GM19099 (cell line): ENCODE measurements at regions not wholly inside any gene's neighbourhood (a gene's known extent, or its start where the extent isn't known, plus 50 kb on each side); places are given as distances from the start of the nearest gene placed in this dataset.

Experiments
- POLR2A ChIP-seq: IDR thresholded peaks from 3 replicates; pipeline ENCODE4 v1.6.1; 2011; ENCODE audit warnings: low read depth; ENCODE audit not compliant: insufficient read length; ENCODE audit errors: extremely low read depth

DNA sequence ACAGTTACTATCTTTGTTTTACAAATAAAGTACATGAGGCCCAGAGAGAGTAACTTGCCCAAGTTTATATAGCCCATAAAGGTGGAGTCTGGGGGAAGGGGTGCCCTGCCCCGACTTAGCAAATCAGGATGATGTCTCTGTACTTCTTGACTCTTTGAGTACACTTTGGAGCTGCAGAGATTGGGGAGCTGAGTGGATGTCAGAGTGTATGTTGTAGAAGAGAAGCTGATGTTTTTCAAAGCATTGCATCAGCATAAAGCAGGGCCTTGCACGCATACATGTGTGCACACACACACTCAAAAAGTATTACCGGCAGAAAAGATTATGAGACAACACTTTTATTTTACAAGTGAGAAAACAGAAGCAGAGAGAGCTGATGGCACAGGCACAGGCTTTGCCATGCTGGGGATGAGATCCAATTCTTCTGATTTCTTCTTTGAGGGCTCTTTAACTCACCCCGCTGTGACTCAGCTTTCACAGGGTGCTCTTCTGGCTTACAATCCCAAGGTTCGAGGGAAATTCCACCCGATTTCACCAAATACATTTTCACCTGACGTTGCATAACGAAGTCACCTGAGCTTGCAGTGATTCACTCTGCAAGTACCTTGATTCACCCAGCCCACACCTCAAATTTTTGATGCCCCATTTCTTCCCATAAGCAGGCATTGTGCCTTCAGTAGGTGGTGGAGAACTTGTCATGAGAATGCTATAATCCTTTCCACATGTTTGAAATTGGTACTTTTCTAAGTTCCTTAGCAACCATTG, 292.8 kb upstream of the BOD1L1 start:
- no peak for TF ChIP-seq POLR2A

DNA sequence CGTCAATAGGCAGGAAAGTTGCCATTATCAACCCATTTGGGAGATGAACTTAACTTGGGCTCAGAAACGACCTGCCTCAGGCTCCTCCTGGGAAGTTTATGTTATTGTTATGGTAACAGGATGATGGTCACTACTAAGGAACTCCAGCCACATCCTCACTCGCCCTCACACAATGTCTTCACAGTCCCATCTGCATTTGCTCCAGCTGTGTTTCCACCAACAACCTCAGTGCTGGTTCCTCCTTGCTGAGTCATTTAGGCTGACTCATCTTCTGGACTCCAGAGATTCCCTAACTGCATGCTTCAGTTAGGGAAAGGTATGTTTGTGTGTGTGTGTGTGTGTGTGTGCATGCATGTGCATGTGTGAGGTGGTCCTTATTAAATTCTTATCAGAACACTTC, 293.4 kb upstream of the BOD1L1 start:
- no peak for TF ChIP-seq POLR2A

DNA sequence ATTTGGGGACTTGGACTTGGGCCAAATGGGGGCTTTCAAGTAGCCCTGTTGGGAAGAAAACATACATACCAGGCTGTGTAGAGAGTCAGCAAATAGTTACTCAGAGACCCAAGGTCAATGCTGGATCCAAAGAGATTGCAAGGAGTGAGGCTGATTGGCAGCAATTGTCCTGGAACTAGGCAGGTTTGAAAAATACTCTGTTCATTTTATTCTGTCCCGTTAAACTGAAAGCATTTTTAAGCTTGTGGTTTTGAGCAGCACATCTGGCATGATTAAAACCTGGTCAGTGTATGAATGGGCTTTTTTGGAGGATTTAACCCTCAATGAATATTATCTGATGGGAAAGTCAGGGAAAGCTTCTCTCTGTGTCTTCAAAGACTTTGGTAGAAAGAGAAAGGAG, 294.3 kb upstream of the BOD1L1 start:
- TF ChIP-seq POLR2A = no peak

DNA sequence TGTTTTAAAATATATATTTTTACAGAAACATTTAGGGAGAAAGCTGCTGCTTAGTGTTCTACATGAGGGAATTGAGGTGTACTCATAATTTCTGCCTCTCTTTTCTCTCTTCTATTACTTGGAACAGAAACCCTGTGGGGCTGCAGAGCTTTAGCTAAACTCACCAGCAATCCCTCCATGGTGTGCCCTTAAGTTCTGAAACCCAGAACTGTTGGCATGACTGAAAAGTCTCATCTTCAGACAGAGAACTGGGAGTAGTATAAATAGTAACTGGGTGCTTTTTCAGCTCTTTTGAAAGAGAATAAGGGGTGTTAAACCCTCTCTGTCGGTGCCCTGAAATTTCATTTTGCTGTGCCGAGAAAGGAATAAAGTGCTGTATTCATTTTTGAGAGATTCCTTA, 294.9 kb upstream of the BOD1L1 start:
- TF ChIP-seq POLR2A = no peak

DNA sequence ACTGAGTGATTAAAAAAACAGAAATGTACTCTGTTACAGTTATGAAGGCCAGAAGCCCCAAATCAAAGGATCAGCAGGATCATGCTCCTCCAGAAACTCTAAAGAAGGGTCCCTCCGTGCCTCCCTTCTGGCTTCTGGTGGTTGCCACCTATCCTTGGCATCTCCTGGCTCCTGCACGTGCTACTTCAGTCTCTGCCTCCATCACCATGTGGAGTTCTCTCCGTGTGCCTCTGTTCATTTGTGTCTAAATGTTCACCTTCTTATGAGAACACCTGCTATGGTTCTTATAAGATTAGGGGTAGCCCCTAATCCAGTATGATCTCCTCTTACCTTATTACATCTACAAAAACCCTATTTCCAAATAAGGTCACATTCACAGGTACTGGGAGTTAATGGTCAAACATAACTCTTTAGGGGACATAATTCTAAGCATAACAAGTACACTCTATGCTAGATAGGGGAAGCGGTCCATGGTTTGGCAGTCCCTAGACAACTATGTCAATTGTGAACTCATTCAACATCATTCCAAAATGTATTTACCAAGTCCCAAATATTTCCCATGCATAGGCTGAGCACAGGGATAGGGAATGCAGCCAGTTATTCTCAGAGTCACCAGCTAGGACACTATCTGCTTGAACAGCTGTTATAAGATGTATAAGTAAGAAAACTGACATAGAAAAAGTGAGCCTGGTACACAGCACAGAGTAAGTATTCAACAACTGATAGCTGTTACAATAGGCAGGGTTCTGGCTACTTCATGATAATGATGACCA, 295.5 kb upstream of the BOD1L1 start:
- TF ChIP-seq POLR2A = no peak

DNA sequence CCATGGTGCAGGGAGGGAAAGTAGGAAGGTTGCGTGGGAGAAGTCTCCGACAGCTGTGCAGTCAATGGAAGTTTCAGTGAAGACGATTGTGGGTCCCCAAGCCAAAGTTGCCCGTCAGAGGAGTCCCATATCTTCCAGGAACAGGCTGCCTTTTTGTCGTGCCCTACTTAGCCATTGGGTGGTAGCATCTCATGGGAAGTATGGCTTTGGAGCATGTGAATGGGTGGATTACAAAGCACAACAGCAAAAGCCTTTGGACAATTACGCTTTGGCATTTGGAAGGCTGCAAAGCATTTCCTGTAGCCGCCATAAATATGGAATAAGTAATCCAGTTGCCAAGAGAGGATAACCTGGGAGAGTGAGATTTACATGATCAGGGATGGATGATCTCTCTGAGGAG, 300.7 kb upstream of the BOD1L1 start:
- TF ChIP-seq POLR2A = no peak

DNA sequence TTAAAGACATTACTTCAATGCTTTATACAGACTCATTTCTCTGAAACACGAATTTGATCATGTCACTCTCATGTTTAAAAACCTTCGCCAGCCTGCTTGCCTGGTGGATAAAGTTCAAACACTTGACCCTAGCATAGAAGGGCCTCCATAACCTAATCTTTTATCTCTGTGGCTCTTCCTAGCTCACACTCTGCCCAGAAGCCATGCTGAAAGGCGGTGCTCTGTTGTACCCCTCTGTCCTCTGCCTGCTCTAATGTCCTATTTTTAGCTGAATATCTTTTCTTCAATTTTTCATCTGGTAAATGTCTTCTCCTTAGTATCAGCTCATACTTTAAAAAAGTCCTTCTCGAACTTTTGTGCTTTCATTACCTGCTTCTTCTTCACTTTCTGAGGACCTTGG, 302.6 kb upstream of the BOD1L1 start:
- no peak for TF ChIP-seq POLR2A

DNA sequence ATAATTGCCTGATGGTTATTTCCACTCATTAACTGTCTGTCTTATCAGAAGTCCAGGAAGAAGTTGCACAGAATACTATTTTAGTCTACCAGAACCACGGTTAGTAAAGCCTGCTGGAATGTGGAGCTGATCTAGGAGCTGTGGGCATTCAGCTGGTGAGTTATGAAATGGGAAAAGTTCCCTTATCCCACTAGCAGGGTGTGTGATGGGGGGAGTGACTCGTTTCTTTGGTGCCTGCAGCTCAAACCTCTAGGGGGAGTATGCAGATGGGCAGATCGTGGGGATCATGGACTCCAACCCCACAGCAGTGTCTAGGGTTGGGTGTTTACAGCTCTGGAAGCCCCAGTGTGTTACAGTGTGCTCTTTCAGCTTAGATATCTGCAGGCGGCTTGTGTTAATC, 305.7 kb upstream of the BOD1L1 start:
- no peak for TF ChIP-seq POLR2A

DNA sequence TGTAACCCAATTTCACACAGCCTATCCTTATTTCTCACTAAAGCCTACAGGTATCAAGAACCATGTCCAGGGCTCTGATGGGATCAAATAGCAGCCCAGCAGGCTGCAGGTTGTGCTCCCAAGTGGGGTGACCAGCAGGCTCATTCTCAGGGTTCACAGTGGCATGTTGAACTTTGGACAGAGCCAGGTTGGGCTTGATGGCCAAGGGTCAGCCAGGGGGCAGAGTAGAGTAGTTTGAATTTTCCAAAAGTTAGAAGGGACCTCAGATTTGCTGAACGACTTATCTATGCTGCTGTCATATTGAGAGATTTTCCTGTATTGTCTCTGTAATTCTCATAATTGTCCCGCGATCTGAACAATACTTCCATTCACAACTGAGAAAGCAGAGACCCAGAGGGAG, 310.8 kb upstream of the BOD1L1 start:
- TF ChIP-seq POLR2A = no peak

DNA sequence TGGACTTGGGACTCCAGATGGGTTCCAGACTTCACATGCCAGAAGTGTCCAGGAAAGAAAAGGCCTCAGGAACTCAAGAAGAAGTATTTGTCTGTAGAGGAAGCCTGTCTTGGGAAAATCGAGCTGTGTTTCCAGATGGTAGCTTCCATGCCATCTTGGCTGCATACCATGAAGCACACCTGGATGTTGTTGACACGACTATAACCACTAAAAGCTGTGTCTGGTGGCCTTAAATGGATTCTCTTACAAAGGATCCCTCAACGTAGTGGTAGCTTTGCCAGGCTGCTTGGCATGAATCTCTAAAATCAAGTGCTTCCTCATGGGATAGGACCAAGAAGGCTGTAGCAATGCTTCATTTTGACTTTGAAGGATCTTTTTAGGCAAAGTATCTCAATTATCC, 313.4 kb upstream of the BOD1L1 start:
- no peak for TF ChIP-seq POLR2A

DNA sequence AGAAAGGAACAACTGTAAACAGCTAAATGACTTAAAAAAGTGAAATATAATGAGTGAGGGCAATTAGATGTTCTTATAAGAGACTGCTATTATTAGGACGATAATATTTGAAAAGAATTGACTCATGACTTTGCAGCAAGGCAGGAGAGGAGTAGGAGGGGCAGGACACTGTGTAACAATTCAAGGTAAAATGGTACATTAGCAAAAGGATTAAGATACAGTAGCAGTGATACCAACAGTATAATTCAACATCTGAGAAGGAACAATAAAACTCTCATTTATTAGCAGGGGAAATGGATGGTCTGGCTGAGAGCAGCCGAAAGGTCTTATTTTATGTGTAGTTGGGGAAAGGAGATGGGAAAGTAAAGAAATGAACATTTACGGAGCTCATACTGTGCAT, 315.5 kb upstream of the BOD1L1 start:
- TF ChIP-seq POLR2A = no peak

DNA sequence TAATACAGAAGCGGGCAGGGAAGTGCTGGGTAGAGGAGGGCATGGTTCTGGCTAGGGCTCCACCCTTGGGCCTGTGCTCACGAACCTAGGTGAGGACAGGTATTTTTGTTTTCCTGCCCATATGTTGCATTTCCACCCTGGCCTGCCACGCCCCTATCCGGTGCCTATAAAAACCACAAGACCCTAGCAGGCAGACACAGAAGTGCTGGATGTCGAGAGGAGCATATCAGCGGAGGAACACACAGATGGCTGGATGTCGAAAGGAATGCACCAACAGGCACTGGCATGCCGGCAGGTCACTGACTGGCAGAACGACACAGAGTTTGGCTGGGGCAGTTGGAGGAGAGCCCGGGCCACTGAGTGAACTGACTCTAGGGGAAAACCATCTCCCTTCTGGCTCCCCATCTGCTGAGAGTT, 316.6 kb upstream of the BOD1L1 start:
- TF ChIP-seq POLR2A = no peak

DNA sequence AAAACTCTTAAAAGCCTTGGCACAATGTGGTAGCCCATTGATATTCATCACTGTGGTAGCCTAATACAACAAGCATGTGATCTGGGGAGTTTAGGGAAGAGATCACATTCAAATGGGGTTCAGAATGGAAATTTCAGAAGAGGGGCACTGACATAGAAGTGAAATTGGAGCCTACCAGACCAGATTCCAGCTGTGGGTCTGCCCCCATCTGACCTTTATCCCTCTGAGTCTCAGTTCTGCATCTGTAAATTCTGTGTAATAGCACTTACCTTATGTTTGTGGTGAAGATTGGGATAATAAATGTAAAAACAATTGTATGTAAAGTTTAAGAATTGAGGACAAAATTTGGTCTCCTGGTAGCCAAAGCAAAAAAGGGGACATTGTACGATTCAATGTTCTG, 320.4 kb upstream of the BOD1L1 start:
- TF ChIP-seq POLR2A = no peak

DNA sequence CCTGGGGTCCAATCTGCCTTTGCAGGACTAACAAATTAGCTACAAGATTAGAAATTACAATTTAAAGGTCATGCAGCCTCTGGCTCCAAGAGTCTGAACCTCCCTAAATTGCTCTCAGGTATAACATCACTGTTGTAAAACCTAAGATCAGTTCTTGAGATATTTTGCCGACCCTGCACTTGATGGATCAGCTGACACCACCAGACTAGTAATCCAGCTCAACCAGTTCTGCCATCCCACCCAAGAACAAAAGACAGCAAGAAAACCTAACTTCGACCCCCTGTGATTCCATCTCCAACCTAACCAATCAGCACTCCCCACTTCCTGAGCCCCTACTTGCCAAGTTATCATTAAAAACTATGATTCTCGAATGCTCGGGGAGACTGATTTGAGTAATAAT, 323.0 kb upstream of the BOD1L1 start:
- TF ChIP-seq POLR2A = no peak

DNA sequence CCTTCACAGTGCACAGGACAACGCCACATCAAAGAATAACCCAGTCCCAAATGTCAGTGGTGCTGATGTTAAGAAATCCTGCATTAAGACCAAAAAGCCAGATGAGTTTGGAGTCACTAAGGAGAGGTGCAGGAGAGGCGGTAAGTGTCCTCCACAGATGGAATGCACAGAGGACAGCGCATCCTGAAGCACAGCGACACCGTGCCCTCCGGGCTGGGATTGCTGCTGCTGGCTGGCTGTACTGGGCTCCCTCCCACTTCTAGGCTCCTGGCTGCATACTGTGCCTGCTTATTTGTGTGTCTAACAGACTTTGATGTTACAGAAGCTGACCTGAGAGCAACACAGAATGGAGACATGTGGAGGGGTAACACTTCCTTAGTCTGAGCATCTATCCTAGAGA, 325.6 kb upstream of the BOD1L1 start:
- TF ChIP-seq POLR2A = no peak

DNA sequence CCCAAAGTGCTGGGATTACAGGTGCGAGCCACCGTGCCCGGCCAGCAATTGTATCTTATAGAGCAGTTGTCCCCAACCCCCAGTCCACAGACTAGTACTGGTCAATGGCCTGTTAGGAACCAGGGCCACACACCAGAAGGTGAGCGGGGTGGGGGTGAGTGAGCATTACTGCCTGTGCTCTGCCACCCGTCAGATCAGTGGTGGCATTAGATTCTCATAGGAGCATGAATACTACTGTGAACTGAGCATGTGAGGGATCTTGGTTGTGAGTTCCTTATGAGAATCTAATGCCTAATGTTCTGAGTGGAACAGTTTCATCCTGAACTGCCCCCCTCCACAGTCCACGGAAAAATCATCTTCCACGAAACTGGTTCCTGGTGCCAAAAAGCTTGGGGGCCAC, 328.0 kb upstream of the BOD1L1 start:
- no peak for TF ChIP-seq POLR2A
